ENCODE measurements at regions not wholly inside any gene's neighbourhood (a gene's known extent, or its start where the extent isn't known, plus 50 kb on each side); places are given as distances from the start of the nearest gene placed in this dataset.
"Not testable (repeated sequence)": the region's sequence is repeated elsewhere in the genome, so short reads cannot be mapped to it uniquely, and the experiment has no call there.

GRCh38 chr4:170491981-170492380, 402.2 kb upstream of the AADAT start:
- no peak for DNase-seq (ENCODE audit: low read depth in 4 of 4, low spot score in 2 of 4)

- DNase-seq (ENCODE audit: low read depth in 4 of 4, low spot score in 2 of 4), result no peak
Observed at GRCh38 chr4:170476351-170476750, 386.6 kb upstream of the AADAT start.

GRCh38 chr4:170465429-170465828, 375.7 kb upstream of the AADAT start:
- no peak for DNase-seq (ENCODE audit: low read depth in 4 of 4, low spot score in 2 of 4)

GRCh38 chr4:170464614-170465197, 374.9 kb upstream of the AADAT start:
- no peak for DNase-seq (ENCODE audit: low read depth in 4 of 4, low spot score in 2 of 4)

- no peak for DNase-seq (ENCODE audit: low read depth in 4 of 4, low spot score in 2 of 4)
Observed at GRCh38 chr4:170446782-170447181, 357.0 kb upstream of the AADAT start.

GRCh38 chr4:170441146-170441545, 351.4 kb upstream of the AADAT start:
- DNase-seq (ENCODE audit: low read depth in 4 of 4, low spot score in 2 of 4), result not testable (repeated sequence)

GRCh38 chr4:170428929-170429328, 339.2 kb upstream of the AADAT start:
- DNase-seq (ENCODE audit: low read depth in 4 of 4, low spot score in 2 of 4), result no peak

GRCh38 chr4:170425521-170426143, 335.9 kb upstream of the AADAT start:
- no peak for DNase-seq (ENCODE audit: low read depth in 4 of 4, low spot score in 2 of 4)

GRCh38 chr4:170425040-170425439, 335.3 kb upstream of the AADAT start:
- DNase-seq (ENCODE audit: low read depth in 4 of 4, low spot score in 2 of 4), result no peak

- no peak for DNase-seq (ENCODE audit: low read depth in 4 of 4, low spot score in 2 of 4)
Observed at GRCh38 chr4:170423137-170423536, 333.4 kb upstream of the AADAT start.

GRCh38 chr4:170420255-170420693, 330.5 kb upstream of the AADAT start:
- DNase-seq (ENCODE audit: low read depth in 4 of 4, low spot score in 2 of 4), result no peak

- DNase-seq (ENCODE audit: low read depth in 4 of 4, low spot score in 2 of 4), result no peak
Observed at GRCh38 chr4:170414961-170415360, 325.2 kb upstream of the AADAT start.

GRCh38 chr4:170414360-170414759, 324.6 kb upstream of the AADAT start:
- no peak for DNase-seq (ENCODE audit: low read depth in 4 of 4, low spot score in 2 of 4)

- no peak for DNase-seq (ENCODE audit: low read depth in 4 of 4, low spot score in 2 of 4)
Observed at GRCh38 chr4:170413951-170414350, 324.2 kb upstream of the AADAT start.

GRCh38 chr4:170400361-170400760, 310.6 kb upstream of the AADAT start:
- no peak for DNase-seq (ENCODE audit: low read depth in 4 of 4, low spot score in 2 of 4)

- DNase-seq (ENCODE audit: low read depth in 4 of 4, low spot score in 2 of 4), result no peak
Observed at GRCh38 chr4:170399581-170400293, 310.0 kb upstream of the AADAT start.

- no peak for DNase-seq (ENCODE audit: low read depth in 4 of 4, low spot score in 2 of 4)
Observed at GRCh38 chr4:170398218-170398617, 308.5 kb upstream of the AADAT start.

GRCh38 chr4:170395773-170396172, 306.0 kb upstream of the AADAT start:
- no peak for DNase-seq (ENCODE audit: low read depth in 4 of 4, low spot score in 2 of 4)

GRCh38 chr4:170391066-170391740, 301.4 kb upstream of the AADAT start:
- no peak for DNase-seq (ENCODE audit: low read depth in 4 of 4, low spot score in 2 of 4)

- no peak for DNase-seq (ENCODE audit: low read depth in 4 of 4, low spot score in 2 of 4)
Observed at GRCh38 chr4:170389411-170389810, 299.7 kb upstream of the AADAT start.

GRCh38 chr4:170388255-170388654, 298.5 kb upstream of the AADAT start:
- DNase-seq (ENCODE audit: low read depth in 4 of 4, low spot score in 2 of 4), result no peak

Data from left renal cortex interstitium (tissue), 4 donors.